Inflammatory macrophage (primary cell): ENCODE measurements at regions not wholly inside any gene's neighbourhood (a gene's known extent, or its start where the extent isn't known, plus 50 kb on each side); places are given as distances from the start of the nearest gene placed in this dataset.
A peak's percentile ranks its signal among the peaks of the same experiment; 100 is the strongest.
"Not testable (repeated sequence)": the region's sequence is repeated elsewhere in the genome, so short reads cannot be mapped to it uniquely, and the experiment has no call there.

ENCODE experiments used
- DNase-seq, 2 donors: peaks; one replicate each; pipeline ENCODE4 v3.0.0-alpha.2; 2020 to 2022

- DNase-seq = no peak
Observed at GRCh38 chr3:70736009-70736408, 423.6 kb upstream of the MDFIC2 start.

DNA sequence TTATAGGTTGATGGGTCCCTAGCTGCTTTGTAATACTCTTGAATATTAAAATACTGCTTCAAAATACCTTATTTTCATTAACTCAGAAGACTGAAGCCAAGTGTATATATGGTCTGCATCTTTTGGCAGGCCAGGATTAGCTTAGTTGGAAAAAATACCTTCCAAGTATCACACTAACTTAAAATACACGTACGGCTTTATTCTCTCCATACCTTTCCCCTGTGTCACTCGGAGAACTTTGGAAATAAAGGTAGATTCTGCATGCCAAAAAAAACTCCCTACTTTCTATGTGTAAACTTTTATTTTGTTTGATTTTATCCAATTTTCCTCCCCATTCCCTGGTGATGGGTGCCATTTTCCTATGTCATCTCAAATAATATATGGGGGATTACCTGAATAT is 422.3 kb upstream of the MDFIC2 start:
- no peak for DNase-seq

GRCh38 chr3:70731046-70731445 is 418.6 kb upstream of the MDFIC2 start:
- no peak for DNase-seq

- DNase-seq = no peak
Observed at GRCh38 chr3:70729845-70730244, 417.4 kb upstream of the MDFIC2 start.

DNA sequence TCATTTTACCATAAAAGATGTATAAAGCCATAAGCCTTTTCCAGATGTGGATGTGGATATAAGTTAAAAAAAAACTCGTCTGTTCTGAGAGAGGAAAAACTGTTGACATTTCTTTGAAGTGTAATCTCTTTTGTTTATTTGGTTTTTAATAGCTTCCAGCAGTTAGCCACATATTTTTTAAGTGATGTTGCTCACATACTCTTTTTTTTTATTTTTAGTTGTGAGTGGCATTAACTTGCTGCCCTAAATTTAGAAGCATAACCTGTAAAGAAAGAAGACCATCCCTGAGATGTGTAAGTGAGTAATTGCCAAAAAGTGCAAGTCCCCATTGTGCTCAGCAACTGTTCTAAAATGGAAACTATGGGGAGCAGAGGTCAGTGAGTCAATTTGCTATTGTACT is 415.9 kb upstream of the MDFIC2 start:
- no peak for DNase-seq

DNA sequence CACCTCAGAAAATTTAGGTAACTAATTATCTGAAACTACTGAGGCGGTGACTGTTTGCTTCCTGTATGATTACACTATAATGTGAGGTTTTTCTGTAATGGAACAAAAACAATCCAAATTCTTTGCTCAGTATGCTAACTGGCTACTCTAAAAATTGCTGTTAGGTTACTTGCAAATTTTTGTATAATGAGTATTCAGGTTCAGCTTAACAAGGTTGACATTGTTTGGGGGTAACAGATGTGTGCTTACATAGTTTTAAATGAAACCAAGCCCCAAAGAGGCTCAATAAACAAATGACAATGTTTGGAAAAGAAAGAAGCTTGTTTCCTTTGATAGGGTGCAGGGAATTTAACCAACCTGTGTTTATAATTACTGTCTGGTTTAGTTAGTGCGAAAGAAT is 414.5 kb upstream of the MDFIC2 start:
- DNase-seq = no peak

DNA sequence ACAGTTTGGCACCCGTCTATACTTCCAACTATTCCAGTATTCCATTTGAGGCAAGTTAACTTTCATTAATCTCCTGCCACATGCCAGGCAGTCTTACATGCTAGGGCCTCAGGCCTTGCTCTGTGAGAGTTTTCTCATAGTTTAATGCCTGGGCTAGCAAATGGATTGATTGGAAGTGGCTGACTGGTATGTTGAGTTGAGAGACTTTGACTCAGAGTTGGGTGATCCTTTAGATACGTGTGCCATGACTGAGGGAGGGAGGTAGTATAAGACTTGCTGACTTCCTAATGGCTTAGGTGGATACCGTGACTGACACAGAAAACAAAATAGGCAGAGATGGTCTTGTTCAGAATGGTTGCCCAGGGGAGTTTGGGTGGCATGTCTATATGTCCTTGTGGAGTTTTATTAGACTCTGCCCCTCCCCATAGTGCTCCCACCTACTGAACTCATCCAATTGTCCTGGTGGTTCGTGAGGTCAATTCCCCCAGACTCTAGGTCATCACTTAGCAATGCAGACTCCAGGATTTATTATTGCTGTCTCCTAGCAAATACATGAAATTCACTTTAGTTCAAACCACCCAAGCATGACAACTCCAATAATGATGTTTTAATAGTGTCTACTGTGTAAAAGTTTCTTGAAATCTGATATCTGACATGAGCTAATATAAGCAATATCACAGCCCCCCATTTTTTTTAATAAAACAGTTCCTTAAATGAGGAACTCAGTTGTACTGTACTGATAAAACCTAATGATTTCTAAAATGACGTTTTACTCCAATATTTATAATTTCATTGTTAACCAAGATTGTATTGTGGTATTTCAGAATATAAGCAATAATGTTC is 413.9 kb upstream of the MDFIC2 start:
- DNase-seq = no peak

DNA sequence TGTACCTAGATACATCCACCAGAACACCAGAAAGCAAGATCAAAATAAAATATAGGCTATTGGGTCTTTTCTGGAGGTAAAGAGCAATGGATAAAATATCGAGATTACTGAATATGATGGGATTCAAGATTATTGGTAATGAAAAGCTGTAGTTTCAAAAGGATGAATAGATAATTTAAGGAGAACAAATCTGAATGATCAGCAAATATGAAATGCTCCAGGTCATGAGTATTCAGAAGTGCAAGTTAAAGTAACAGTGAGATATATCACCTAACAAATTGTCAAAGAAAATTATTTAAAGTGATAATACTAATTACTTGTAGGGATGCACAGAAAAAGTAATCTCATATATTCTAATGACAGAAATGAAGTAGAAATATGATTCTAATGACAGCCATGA is 409.6 kb upstream of the MDFIC2 start:
- no peak for DNase-seq

GRCh38 chr3:70716832-70717231 is 404.4 kb upstream of the MDFIC2 start:
- DNase-seq = peak in 1 of 2 donors; percentile 2

GRCh38 chr3:70712449-70713082 is 400.1 kb upstream of the MDFIC2 start:
- no peak for DNase-seq

DNA sequence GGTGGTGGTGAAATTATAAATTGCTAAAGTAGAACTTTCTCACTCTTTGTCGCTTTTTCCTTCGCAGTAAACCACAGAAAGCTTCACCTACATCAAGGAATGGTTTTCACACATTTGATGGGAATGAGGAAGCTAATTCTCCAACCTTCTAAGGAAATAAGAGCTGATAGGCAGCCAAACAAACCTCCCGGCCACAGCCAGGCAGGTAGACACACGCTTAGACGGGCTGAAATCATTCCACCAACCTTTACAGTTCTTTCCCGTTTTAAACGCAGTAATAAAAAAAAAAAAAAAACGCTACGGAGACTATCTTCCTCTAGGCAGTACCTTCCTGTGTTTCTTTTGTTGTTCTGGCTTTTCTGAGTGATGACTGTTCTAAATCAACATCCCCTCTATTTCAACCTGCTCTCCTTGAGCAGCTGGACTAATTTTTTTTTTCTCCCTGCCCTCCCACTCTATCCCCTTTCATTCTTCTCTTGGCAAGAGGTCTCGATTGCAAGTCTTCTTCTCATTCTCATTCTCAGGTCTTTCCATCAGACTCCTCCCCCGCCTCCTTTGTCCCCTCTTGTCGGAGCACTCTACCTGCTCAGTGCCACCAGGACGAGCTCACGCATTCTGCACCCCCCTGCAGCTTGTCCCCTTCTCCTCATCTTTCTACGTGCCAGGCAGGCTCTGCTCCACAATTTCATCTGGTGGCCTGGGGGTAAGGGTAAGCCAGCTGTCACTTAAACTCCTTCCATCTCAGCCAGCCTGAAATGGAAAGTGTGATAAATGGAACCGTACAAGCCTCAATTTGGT is 391.1 kb upstream of the MDFIC2 start:
- DNase-seq = no peak

DNA sequence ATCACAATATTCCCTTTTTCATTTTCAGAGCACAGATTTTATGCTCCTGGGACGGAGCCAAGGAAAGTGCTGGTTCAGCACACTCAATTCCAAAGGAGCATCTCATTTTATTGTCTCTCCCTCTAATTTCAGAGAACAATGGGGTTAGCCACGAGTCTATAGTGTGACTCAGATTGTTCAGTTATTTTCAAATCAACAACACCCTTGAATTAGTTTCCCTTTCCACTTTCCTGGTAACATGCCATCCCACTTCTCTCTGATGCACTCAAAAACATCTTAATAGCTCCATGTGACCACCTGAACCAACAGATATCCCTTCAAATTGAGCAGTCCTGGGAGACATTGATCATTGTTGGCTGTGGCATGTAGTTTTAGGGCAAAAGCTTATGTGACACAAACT is 389.7 kb upstream of the MDFIC2 start:
- no peak for DNase-seq

- DNase-seq = no peak
Observed at GRCh38 chr3:70684701-70685100, 372.3 kb upstream of the MDFIC2 start.

DNA sequence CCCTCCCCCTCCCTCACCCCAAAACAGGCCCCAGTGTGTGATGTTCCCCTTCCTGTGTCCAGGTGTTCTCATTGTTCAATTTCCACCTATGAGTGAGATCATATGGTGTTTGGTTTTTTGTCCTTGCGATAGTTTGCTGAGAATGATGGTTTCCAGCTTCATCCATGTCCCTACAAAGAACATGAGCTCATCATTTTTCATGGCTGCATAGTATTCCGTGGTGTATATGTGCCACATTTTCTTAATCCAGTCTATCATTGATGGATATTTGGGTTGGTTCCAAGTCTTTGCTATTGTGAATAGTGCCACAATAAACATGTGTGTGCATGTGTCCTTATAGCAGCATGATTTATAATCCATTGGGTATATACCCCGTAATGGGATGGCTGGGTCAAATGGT is 363.4 kb upstream of the MDFIC2 start:
- not testable (repeated sequence) for DNase-seq

- no peak for DNase-seq
Observed at GRCh38 chr3:70658513-70659310, 346.3 kb upstream of the MDFIC2 start.

DNA sequence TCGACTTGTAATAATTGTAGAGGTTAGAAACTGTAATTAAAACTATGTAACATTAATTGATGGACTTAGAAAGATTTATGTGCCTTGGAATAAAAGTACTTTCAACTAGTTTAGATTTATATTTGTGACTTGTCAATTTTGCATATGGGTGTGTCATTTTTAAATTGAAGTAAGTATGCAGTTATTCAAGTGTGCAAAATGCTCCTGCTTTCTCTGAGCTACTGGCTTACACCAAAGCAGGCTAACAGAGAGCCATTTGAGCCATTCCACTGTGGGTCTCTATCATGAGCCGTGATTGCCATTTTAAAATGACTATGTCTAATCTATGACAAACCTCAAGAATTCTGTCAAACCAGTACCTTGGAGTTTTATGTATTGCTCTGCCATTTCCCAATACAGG is 345.0 kb upstream of the MDFIC2 start:
- DNase-seq = no peak

DNA sequence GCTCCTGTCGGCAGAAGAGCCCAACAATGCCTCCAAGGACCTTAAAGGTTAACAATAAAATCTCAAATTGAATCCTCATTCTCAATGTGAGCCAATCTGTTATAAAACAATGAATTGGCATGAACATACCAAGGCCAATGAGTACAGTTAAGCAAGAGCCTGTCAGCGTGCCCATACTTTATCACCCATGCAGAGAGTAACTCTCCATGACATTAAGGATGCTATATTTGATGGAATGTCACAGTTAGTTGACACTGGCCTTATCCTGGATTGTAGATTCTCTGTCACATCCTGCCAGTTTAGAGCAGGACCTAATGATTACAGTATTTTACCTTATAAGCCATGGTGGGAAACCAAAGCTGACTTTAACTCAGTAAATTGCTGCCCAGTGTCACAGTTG is 335.4 kb upstream of the MDFIC2 start:
- DNase-seq = no peak

DNA sequence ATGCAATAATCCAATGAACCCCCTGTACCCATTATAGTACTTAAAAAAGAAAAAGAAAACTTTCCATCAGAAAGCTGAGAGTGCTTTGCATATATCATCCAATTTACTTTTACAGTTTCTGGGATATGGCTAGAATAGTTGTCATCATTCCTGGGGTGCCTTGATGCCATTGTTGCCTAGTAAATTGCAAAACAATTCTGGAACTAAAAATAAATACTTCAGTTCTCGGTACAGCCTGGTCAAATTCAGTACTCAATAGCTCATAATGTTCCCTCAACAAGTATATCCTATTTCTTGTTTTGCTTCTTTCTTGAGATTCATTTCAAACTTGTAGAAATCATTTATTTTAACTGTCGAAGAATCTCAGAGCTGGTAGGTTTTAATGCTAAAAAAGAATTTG is 334.7 kb upstream of the MDFIC2 start:
- no peak for DNase-seq

DNA sequence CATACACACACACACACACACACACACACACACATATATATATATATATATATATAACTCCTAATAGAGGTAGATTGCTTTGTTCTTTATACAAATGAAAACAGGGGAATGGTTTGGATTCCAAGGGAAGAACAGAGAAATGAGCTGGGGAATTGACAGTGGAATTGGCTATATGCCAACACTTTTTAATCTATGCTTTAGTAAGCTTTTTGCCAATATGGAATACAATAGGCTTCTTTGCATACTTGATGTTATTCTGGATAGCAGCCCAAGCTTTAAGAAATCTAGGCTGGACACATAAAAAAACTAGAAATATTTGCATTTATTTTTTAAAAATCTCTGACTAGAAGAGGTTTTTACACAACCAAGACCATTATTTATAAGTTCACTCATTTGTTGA is 334.2 kb upstream of the MDFIC2 start:
- DNase-seq = no peak

DNA sequence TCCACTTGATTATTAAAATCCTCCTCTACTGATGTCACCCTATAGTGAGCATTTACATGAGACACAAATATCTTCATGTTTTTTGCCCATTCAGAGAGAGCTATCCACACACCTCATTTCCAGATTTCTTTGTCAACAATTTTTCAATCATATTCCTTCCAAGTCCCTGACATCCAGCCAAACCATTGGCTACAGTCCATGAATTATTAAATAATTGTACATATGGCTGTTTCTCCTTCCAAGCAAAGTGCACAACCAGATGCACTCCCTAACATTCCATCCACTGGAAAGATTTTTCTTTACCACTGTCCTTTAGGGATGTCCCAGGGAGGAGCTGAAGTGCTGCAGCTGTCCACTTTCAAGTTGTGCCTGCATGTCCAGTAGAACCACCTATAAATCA is 328.0 kb upstream of the MDFIC2 start:
- no peak for DNase-seq

DNA sequence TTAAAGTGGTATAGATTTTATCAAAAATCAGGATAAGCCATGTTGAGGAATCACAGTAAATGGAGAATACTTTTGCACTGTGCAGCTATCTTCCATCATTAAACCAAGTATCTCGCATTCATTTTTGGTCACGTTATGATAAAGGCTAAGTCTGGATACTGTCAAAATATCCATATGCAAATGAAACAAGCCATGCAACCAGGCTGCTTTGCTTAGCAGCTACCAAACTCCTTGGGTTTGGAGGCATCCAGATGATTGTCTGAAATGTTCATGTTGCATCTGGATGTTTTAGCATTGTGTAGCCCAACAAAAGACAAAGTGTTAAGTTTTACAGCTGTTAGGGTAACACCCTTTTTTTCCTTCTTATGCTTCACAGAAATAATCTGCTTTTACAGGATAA is 322.9 kb upstream of the MDFIC2 start:
- no peak for DNase-seq

DNA sequence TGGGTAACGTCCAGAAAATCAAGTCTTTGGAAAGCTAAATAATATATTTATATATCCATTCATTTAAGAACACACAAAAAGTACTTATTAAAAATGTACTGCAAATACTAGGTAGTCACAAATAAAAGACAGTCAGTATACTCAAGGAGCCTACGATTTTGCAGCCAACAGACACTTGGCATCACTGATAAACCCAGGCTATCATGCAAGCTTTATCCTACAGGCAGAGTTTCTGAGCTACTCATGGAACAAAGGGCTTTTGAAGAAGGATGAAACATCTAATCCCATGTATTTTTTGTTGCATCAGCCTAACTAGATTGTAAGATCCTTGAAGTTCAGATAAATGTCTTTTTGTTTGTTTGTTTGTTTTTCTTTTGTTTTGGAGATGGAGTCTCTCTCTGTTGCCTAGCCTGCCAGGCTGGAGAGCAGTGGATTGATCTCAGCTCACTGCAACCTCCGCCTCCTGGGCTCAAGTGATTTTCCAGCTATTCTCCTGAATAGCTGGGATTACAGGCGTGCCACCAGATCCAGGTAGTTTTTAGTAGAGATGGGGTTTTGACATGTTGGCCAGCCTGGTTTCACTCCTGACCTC is 319.4 kb upstream of the MDFIC2 start:
- no peak for DNase-seq
